GM18858 (cell line): ENCODE measurements at regions not wholly inside any gene's neighbourhood (a gene's known extent, or its start where the extent isn't known, plus 50 kb on each side); places are given as distances from the start of the nearest gene placed in this dataset.

ENCODE experiments used
- ATAC-seq: cut with Tn5 transposase; IDR thresholded peaks from one replicate; pipeline ENCODE4 v1.9.1; 2021; ENCODE audit not compliant: unreplicated experiment

- no peak for ATAC-seq
These were observed 51.9 kb upstream of the USP47 start for GRCh38 chr11:11789735-11790369.

- no peak for ATAC-seq
These were observed 53.6 kb upstream of the USP47 start for GRCh38 chr11:11788063-11788710.

GRCh38 chr11:11787305-11788062 lies 54.3 kb upstream of the USP47 start:
- ATAC-seq = peak; percentile 57

GRCh38 chr11:11786771-11787170 lies 55.0 kb upstream of the USP47 start:
- no peak for ATAC-seq

GRCh38 chr11:11786234-11786633 lies 55.5 kb upstream of the USP47 start:
- no peak for ATAC-seq

- ATAC-seq = no peak
These were observed 59.2 kb upstream of the USP47 start for GRCh38 chr11:11782532-11783110.

GRCh38 chr11:11780858-11781257 lies 60.9 kb upstream of the USP47 start:
- no peak for ATAC-seq

GRCh38 chr11:11779975-11780374 lies 61.8 kb upstream of the USP47 start:
- ATAC-seq = no peak

- no peak for ATAC-seq
These were observed 63.9 kb upstream of the USP47 start for GRCh38 chr11:11777897-11778296.

- ATAC-seq = no peak
These were observed 65.1 kb upstream of the USP47 start for GRCh38 chr11:11776714-11777113.

GRCh38 chr11:11774928-11775327 lies 66.8 kb upstream of the USP47 start:
- no peak for ATAC-seq

- no peak for ATAC-seq
These were observed 68.8 kb upstream of the USP47 start for GRCh38 chr11:11772865-11773515.

- no peak for ATAC-seq
These were observed 70.8 kb upstream of the USP47 start for GRCh38 chr11:11770921-11771486.

GRCh38 chr11:11770296-11770695 lies 71.5 kb upstream of the USP47 start:
- ATAC-seq = no peak

- no peak for ATAC-seq
These were observed 72.0 kb upstream of the USP47 start for GRCh38 chr11:11769782-11770181.

- no peak for ATAC-seq
These were observed 72.4 kb upstream of the USP47 start for GRCh38 chr11:11769362-11769761.

GRCh38 chr11:11764423-11764803 lies 77.4 kb upstream of the USP47 start:
- no peak for ATAC-seq

GRCh38 chr11:11763796-11764422 lies 77.9 kb upstream of the USP47 start:
- no peak for ATAC-seq

GRCh38 chr11:11760838-11761237 lies 80.9 kb upstream of the USP47 start:
- ATAC-seq = no peak

GRCh38 chr11:11758603-11759196 lies 83.1 kb upstream of the USP47 start:
- no peak for ATAC-seq
